ENCODE measurements at regions not wholly inside any gene's neighbourhood (a gene's known extent, or its start where the extent isn't known, plus 50 kb on each side); places are given as distances from the start of the nearest gene placed in this dataset.

GRCh38 chr3:94249491-94250079 is 186.7 kb downstream of the NSUN3 start:
- Mint-ChIP-seq H3K36me3 (no peaks in the 10 kb centered on the region), H3K4me1 (no peaks in the 10 kb centered on the region), H3K27ac (no peak overlapping the region), H3K4me3 (no peak overlapping the region), H3K27me3 (ENCODE audit: low read depth in 3 of 3) (peaks cover 0 to 3% (median 0%) of the 10 kb centered on the region in 3 donors), H3K9me3 (no peaks in the 10 kb centered on the region)
- H3K4me3 ChIP-seq (replicated peaks in 1 of 3; ENCODE audit: low read depth in 2 of 3, low read length in 3 of 3), result no peak overlapping the region
- TF ChIP-seq CTCF (IDR thresholded peaks at IDR 0.05), result peak; percentile 86
- intact Hi-C loops (cut with micrococcal nuclease), result no loop called here
- no peak overlapping the region for H3K9ac ChIP-seq (ENCODE audit: insufficient read depth, low read length, poor library complexity, severe bottlenecking)
- no peaks in the 10 kb centered on the region for H3K4me1 ChIP-seq (ENCODE audit: control insufficient read depth in 1 of 2, insufficient read depth in 2 of 2, low read length in 2 of 2)
- peak overlapping the region; percentile 41 for H2AFZ ChIP-seq (ENCODE audit: insufficient read depth, low read depth, low read length, poor library complexity, severe bottlenecking)
- no peak overlapping the region for H3K4me2 ChIP-seq (replicated peaks; ENCODE audit: extremely low read depth, low read length, poor library complexity, severe bottlenecking)
- H4K20me1 ChIP-seq (ENCODE audit: insufficient read depth, low read length), result no peaks in the 10 kb centered on the region
- no peaks in the 10 kb centered on the region for H3K27me3 ChIP-seq (ENCODE audit: control insufficient read depth in 2 of 2, insufficient read depth in 2 of 2, low read length in 2 of 2)
- DNase-seq, result peak; percentile 13 to 38 (median 30)
- H3K27ac ChIP-seq (ENCODE audit: low read depth in 1 of 2, low read length in 2 of 2), result no peak overlapping the region
- no peaks in the 10 kb centered on the region for H3K79me2 ChIP-seq (ENCODE audit: insufficient read depth, low read length)
- 47% methylated on average over 2 of the region's 5 CpGs for WGBS (ENCODE audit: insufficient coverage)
- H3K9me3 ChIP-seq (replicated peaks in 1 of 2; ENCODE audit: control insufficient read depth in 1 of 2, insufficient read depth in 1 of 2, low read length in 2 of 2), result no peaks in the 10 kb centered on the region
- no peaks in the 10 kb centered on the region for H3K36me3 ChIP-seq (replicated peaks in 1 of 2; ENCODE audit: control insufficient read depth in 1 of 2, insufficient read depth in 2 of 2, low read length in 2 of 2)

- H4K20me1 ChIP-seq (ENCODE audit: insufficient read depth, low read length), result no peaks in the 10 kb centered on the region
- WGBS (ENCODE audit: insufficient coverage), result 40% methylated on average over 1 of the region's 1 CpG
- H3K27ac ChIP-seq (ENCODE audit: low read depth in 1 of 2, low read length in 2 of 2), result no peak overlapping the region
- no peaks in the 10 kb centered on the region for H3K79me2 ChIP-seq (ENCODE audit: insufficient read depth, low read length)
- Mint-ChIP-seq H3K36me3 (no peaks in the 10 kb centered on the region), H3K27ac (no peak overlapping the region), H3K4me3 (no peak overlapping the region), H3K4me1 (no peaks in the 10 kb centered on the region), H3K27me3 (ENCODE audit: low read depth in 3 of 3) (no peaks in the 10 kb centered on the region), H3K9me3 (peaks cover 0 to 1% (median 0%) of the 10 kb centered on the region in 7 donors)
- H3K4me1 ChIP-seq (ENCODE audit: control insufficient read depth in 1 of 2, insufficient read depth in 2 of 2, low read length in 2 of 2), result no peaks in the 10 kb centered on the region
- DNase-seq, result no peak
- no peak overlapping the region for H3K4me3 ChIP-seq (replicated peaks in 1 of 3; ENCODE audit: low read depth in 2 of 3, low read length in 3 of 3)
- no peak overlapping the region for H3K9ac ChIP-seq (ENCODE audit: insufficient read depth, low read length, poor library complexity, severe bottlenecking)
- intact Hi-C loops (cut with micrococcal nuclease), result no loop called here
- no peak for TF ChIP-seq CTCF (IDR thresholded peaks at IDR 0.05)
- no peaks in the 10 kb centered on the region for H3K9me3 ChIP-seq (replicated peaks in 1 of 2; ENCODE audit: control insufficient read depth in 1 of 2, insufficient read depth in 1 of 2, low read length in 2 of 2)
- H3K4me2 ChIP-seq (replicated peaks; ENCODE audit: extremely low read depth, low read length, poor library complexity, severe bottlenecking), result no peak overlapping the region
- H3K36me3 ChIP-seq (replicated peaks in 1 of 2; ENCODE audit: control insufficient read depth in 1 of 2, insufficient read depth in 2 of 2, low read length in 2 of 2), result no peaks in the 10 kb centered on the region
- H3K27me3 ChIP-seq (ENCODE audit: control insufficient read depth in 2 of 2, insufficient read depth in 2 of 2, low read length in 2 of 2), result no peaks in the 10 kb centered on the region
- H2AFZ ChIP-seq (ENCODE audit: insufficient read depth, low read depth, low read length, poor library complexity, severe bottlenecking), result no peak overlapping the region
These were observed 188.7 kb downstream of the NSUN3 start for GRCh38 chr3:94251566-94251965.

Measured in CD14-positive monocyte (primary cell).